ENCODE measurements at regions not wholly inside any gene's neighbourhood (a gene's known extent, or its start where the extent isn't known, plus 50 kb on each side); places are given as distances from the start of the nearest gene placed in this dataset.

DNA sequence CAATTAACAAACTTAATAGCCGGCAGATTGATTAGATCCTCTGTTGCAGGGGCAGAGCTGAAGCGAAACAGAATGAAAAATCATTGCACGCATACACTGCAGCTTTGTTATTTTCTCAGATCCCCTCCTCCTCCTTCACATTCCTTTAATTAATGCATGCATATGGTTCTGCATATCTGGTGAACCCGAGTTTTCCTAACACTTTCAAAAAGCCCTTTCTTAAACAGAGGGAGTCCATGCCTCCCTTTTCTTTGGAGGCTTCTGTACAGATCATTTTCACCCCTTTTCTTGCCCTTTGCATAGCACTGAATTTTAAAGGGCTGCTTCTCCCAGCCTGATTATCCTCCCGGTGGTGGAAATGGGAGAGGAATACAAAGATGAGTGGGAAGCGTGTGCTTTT, 136.6 kb upstream of the TBCA start:
- TF ChIP-seq, protein P1, sequence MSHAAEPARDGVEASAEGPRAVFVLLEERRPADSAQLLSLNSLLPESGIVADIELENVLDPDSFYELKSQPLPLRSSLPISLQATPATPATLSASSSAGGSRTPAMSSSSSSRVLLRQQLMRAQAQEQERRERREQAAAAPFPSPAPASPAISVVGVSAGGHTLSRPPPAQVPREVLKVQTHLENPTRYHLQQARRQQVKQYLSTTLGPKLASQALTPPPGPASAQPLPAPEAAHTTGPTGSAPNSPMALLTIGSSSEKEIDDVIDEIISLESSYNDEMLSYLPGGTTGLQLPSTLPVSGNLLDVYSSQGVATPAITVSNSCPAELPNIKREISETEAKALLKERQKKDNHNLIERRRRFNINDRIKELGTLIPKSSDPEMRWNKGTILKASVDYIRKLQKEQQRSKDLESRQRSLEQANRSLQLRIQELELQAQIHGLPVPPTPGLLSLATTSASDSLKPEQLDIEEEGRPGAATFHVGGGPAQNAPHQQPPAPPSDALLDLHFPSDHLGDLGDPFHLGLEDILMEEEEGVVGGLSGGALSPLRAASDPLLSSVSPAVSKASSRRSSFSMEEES (CRISPR knock-in tag; IDR thresholded peaks at IDR 0.05): no peak
- TF ChIP-seq, protein P2, sequence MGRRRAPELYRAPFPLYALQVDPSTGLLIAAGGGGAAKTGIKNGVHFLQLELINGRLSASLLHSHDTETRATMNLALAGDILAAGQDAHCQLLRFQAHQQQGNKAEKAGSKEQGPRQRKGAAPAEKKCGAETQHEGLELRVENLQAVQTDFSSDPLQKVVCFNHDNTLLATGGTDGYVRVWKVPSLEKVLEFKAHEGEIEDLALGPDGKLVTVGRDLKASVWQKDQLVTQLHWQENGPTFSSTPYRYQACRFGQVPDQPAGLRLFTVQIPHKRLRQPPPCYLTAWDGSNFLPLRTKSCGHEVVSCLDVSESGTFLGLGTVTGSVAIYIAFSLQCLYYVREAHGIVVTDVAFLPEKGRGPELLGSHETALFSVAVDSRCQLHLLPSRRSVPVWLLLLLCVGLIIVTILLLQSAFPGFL (CRISPR knock-in tag; IDR thresholded peaks at IDR 0.05): no peak
- TF ChIP-seq POLR2A (conservative IDR thresholded peaks at IDR 0.05): no peak
- TF ChIP-seq FOXP1 (CRISPR knock-in tag; IDR thresholded peaks at IDR 0.05): no peak
- TF ChIP-seq GATA2 (CRISPR knock-in tag; IDR thresholded peaks at IDR 0.05): no peak
- TF ChIP-seq SUPT5H (IDR thresholded peaks at IDR 0.05): no peak
- no peak for TF ChIP-seq NR3C1 (CRISPR knock-in tag; IDR thresholded peaks at IDR 0.05)
- TF ChIP-seq PHF8 (IDR thresholded peaks at IDR 0.05; ENCODE audit: borderline replicate concordance, low read length): no peak
